NK-92 treated with Interleukin-12 subunit alpha and Interleukin-12 subunit beta, amount 100 ng/mL, for 24 hours (cell line): ENCODE measurements at regions not wholly inside any gene's neighbourhood (a gene's known extent, or its start where the extent isn't known, plus 50 kb on each side); places are given as distances from the start of the nearest gene placed in this dataset.
"Not testable (repeated sequence)": the region's sequence is repeated elsewhere in the genome, so short reads cannot be mapped to it uniquely, and the experiment has no call there.

Source experiments
- DNase-seq: peaks from one replicate; lab custom pipeline; 2025; lab: John Stamatoyannopoulos, UW

DNA sequence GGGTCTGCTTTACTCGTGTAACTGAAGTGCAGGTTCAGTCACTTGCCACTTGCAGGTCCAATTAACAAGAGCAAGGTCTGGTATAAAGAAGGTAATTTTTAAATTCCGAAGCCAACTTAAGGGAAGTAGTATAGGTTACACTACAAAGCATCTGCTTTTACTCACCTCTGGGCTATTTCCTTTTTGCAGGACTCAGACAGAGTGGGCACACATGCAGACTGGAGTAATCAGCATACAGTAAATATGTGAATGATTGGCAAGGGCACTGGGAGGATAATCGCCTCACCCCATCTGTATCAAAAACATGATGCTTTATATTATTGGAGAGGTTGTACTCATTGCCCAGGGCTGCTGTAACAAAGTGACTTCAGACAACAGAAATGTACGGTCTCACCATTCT, 160.1 kb upstream of the CDH5 start:
- DNase-seq = no peak

DNA sequence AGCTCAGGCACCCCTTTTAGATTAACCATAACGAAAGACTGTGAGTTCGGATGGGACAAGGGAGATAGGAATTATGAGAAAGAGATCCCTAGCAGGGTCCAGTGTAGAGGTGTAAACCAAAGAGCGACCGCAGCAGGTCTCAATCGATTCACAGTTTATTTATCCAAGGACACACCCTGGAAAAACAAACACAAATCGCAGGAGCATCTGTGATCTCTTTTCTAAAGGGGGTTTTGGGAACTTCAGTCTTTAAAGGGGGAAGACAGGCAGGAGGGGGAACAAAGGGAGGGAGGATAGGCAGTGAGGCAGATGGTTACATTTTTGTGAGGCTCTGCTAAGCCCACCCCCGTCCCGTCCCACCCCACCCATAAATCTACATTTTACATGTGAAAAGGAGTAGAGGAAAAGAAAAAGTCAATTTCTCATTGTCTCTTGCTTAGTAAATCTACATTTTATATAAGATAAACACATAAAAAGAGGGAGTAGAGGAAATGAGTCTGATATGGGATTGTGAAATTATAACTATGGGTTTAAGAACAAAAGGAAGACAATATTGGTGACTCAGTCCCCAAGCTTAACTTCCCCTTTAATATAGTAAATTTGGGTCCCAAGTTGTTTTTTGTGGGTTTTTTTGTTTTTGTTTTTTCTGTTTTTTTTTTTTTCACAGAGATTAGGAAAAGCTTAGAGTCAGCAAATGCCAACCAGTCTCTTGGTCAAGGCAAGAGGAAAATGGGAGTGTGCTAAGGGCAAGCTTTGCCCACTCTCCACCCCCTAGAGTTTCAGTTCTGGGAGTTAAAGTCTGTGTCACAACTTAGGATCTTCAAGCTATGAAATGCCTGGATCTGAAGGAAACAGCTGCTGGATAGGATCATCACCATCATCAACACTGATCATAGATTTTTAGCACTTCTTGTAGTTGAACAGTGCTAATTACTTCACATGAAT, 160.9 kb upstream of the CDH5 start:
- DNase-seq = no peak

DNA sequence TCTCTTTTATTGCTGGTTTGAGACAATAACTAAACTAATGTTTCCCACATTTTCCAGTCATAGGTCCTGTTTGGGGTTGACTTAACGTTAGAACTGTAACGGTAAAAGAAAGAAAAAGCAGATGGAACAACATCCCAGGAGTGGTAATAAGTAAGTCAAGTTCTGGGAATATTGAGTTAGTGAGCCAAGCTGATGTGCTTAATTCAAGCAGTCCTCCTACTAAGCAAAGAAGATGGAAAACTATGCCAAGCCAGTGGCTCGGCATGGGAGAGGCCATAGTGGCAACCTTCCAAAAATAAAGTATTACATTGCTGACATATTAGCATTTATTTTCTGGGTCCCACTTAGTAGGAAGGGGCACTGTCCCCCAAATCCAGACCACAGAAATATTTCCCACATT, 161.7 kb upstream of the CDH5 start:
- DNase-seq = no peak

DNA sequence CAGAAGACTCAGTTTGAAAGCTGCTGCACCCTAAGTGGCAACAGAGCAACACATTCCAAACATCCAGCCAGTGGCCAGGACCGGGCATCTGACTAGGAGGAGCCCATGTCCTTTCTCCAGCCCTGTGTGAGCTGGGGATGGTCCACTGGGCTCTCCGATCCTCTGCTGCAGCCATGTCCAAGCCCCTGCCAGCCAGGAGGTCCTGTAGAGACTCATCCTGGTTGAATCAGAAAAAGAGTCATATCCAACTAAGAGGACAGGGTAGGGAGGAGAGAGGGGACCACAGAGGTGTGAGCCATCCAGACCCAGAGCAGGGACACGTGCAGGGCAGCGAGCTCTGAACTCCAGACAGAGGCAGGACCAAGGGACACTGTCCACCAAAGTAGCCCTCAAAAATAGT, 163.0 kb upstream of the CDH5 start:
- no peak for DNase-seq

DNA sequence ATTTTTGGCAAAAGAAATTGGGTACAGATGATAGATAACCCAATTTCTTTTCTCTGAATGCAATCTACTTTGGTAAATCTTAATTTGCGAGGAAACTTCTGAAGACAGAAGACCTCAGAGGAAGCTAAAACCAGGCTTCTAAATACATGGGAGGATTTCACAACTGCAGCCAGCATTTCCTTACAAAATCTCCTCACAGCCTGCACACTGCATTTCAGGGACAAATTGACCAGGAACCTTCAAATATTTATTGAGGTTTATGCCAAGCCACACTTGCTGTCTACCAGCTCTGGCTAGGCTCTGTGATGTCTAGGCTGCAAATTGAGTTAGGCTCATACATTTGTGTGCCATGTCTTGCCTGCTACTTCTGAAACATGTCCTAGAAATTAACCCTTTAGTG, 167.3 kb upstream of the CDH5 start:
- DNase-seq = no peak

DNA sequence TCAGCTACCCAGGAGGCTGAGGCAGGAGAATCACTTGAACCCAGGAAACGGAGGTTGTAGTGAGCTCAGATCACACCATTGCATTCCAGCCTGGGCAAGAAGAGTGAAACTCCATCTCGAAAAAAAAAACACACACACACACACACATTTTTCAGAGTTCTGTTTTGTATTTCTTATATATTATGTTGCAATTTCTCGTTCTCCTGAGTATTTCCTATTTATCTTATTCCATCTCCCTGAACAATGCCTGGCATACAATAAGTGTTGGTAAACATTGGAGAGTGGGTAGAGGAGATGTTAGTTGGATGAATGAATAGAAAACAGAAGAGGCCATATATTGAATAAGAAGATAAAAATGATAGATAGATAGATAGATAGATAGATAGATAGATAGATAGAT, 167.8 kb upstream of the CDH5 start:
- DNase-seq = no peak

DNA sequence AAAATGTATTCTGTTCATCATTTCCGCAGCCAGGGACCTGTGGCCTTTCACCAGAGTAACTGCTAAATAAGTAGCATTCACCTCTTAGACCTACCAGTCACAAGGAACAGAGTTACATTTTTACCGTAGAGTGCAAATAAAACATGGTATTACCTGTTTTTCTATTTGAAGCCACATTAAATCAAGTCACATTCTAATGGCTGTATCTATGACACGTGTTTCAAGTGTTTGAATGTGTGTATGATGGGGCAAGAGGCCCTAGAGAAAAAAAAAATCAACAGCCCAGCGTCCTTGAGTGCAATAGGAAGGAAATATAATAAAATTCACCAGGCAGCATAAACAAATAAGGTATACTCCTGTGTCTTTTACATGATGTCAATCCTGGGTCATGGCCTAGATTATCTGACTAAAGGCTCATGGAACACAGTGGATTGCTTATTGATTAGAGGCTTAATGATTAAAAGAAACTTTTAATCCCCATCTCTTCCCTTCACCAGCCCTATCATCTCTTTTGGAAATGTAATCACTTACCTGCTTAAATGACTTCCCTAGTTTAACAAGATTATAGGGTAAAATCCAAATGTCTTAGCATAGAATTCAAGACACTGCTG, 168.7 kb upstream of the CDH5 start:
- no peak for DNase-seq

DNA sequence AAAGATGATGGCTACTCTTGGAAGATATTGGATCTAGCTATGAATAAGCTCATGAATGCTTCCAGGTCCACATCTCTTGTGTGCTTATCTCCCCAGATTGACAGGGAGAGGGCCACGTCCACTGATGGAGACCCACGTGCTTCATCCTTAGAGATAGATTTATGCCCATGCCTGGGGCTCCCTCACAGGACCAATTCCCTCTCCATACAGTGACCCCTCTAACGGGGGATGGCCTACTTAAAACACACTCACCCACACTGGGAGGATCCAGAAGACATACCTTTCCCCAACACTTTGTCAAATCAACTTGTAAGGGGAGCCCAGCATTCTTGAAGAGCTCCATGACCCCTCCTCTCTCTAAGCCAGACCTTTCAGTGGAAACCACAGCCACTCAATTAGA, 169.7 kb upstream of the CDH5 start:
- no peak for DNase-seq

DNA sequence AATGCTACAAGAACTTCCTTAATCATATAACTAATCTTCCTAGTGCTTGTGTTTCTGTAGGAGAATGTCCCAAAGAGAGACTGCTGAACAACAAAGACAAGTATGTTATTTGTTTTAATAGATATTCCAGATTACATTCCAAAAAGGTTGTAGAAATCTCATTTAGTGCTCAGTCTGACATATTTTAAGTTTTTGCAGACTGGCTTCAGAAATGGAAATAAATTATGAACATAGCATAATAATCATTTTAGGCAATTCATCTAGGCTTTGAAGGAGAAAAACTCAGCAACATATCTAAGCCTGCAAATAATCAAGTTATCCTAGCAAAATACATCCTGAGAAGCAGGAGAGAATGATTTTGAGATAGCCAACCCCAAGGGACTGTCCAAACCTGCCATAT, 171.6 kb upstream of the CDH5 start:
- no peak for DNase-seq

DNA sequence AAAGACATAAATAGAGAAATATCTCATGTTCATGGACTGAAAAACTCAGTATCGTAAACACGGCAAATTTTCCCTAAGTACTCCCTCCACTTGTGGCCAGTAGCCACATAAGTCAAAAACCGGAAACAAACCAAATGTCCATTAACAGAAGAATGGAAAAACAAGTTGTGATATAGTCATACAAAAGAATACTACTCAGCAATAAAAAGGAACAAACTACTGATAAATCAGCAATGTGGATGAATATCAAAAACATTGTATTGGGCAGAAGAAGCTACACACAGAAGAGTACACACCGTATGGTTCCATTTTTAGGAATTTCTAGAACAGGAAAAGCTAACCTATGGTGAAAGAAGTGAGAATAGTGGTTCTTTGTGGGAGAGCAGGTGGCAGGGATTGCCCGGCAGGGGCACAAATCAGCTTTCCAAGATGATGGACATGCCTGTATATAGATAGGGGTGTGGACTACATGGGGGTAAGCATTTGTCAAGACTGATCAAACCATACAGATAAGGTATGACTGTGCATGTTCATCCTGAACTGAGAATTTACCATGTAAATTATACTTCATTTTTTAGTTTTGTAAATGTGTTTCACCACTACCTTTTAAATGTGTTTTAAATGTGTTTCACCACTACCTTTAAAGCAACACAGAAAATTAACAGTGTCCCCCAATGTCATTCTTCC, 172.8 kb upstream of the CDH5 start:
- no peak for DNase-seq

DNA sequence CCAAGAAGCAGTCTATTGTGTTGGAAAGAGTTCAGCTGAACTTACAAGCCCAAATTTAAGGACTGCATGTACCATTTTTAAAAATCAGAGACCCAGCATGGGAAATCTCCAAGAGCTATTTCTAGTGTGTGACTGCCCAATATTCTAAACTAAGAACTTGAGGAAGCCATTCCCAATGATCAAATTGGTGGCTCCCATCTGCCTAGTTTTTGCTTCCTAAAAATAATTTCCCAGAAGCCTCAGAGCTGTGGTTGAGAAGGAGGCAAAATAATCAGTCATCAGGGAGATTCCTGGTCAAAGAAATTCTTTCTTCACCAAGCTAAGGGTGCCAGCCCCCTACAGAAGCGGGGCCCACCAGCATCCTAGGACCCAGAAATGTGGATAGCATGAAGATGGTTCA, 176.1 kb upstream of the CDH5 start:
- no peak for DNase-seq

DNA sequence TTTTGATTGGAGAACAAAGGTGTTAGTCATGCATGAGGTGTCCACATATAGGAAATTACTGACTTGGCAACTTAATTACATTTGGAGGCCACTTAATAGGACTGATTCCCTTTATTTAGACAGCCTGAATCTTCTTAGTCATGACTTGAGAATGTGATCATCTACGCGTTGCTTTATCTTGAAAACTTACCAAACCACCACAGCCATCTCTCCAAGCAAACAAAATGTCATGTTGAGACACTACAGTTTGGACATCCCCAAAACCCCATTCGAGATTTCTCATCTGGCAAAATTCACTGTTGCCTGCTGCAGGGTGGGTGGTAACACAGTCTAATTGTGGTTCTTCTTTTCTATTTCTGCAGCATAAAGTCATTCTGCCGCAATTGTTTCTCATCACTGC, 176.5 kb upstream of the CDH5 start:
- DNase-seq = no peak

DNA sequence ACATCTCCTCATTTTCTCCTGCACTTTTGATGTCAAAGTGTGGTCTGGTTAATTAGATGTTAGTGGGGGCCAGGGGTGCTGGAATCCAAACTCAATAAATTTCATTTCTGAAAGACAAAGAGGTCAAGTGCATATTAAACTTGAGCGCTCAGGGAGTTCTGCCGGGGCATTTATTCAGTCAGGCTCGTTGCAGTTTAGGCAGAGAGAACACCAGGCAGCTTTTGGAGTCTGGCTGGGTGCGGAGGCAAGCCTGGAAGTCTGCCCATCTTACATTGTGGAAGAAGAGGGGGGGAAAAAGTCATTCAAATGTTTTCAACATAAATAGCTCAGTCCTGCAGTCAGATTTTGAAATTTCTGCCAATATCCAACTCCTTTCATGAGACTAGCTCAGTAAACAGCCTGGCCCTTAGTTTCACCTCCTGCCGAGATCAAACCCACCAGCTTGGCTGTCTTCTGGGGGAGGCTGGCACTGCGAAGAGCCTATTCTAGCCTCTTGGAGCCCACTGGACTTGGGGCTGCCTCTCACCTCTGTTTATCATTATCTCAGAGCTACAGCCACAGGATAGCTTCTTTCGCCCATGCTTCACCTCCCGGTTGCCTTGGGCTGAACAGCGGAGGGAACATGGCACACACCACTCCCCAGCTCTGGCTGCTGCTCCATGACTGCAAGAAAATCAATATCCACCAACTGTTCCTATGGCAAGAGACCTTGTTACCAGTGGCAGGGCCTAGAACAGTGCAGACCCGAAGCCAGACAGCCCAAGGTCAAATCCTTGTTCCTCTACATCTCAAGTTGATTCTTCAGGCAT, 177.4 kb upstream of the CDH5 start:
- no peak for DNase-seq

DNA sequence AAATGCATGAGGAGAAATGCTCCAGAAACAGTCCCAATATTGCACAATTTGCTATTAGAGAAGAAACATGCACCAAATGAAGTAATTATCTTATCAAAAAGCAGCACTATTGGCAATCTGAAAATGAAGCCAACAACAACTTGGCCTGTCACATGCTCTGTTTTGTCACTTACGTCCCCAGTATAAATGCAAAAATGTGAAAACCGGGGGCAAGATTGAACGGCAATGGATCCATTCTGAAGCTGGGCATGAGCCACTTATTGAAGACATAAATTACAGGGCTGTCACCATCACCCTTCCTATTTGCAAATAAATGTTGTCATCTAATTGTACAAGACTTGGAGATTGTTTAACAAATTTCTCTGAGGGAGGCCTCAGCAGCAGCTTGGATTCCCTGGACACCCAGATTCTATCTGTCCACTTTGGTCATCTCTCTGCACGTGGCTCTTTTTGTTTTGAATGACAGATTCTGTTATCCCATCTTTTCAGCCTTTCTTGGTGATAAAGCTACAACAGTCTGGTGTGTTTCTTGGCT, 180.2 kb upstream of the CDH5 start:
- DNase-seq = no peak

DNA sequence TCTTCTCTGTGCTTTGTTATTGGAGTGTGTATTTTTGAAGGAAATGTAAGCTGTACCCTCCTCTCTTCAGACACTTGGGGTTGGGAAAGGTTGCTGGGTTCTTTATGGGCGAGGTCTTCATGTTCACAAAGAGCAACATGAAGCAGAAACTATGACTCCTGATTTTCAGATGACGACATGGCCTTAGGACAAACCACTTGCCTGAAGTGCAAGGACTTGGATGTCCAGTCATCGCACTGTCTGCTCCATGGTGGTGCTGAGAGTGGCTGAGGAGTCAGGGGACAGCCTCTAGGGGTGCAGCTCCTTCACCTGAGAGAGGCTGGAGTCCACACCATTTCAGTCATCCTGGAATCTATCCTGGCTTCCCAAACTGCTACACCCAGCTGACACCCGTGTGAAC, 183.9 kb upstream of the CDH5 start:
- DNase-seq = no peak

DNA sequence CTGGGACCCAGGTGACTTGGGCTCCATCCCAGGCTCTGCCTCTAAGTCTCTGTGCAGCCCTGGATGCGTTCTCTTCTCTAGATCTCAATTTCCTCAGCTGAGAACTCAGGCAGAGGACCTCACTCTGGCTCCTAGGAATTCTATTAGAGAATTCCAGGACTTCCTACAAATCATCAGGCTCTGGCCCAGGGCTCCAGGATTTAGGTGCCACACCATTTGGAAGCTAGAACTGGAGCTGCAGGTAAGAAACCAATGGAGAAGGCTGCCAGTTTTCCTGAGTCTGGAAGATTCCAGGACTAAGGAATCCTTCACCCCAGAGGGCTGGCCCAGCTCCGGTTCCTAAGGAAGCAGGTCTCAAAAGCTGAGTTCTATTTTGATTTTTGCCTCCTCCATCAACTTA, 189.8 kb upstream of the CDH5 start:
- DNase-seq = no peak

DNA sequence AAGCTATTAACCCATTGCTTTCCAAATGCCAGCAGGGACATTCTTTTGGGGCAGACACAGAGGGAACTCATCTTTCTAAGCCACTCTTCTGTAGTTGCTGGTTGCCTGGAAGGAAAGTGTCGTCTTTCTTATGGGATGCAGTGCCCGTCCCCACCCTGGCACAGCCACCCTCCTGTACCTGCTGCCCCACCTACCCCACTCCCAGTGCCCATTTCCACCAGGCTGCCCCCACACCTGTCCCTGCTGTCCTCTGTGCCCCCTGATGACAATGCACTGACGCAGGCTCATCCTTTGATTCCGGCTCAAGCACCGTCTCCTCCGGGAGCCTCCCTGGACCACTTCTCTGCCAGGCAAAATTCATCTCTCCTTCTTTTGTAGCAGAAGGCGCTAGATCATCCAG, 190.4 kb upstream of the CDH5 start:
- DNase-seq = no peak

DNA sequence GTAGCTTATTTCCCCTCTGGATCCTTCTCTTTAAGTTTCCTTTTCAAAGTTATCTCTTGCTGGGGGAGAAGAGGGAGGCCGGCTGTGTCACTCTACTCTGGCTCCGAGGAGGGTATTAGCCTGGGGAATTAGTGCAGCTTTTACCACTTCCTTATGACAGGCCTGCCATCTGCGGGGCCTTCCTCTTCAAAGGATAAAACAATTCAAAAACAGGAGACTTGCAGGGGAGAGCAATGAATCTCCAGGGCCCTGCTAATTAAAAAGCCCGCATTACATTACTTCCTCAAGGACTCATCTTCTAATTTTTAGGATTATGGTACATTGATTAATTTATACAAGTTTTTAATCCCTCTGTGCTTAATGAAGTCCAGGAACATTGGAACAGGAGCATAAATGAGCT, 190.9 kb upstream of the CDH5 start:
- DNase-seq = no peak

DNA sequence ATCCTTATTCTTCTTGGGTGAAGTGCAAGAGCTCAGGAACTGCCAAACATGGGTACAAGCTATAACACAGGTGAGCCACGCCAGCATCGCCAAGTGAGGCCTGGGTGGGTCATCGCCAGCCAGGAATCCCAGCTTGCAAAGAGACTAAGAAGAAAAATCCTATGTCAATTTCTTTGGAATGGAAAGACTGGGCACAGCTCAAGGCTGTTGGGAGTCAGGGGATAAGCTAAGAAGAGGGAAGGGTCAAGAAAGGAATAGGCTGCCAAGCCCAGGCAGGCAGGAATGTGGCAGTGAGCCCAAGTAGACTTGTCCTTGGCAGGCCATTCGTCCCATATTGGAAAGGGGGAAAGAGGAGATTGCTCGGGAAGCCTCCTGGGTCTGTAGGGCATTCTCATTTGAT, 191.4 kb upstream of the CDH5 start:
- no peak for DNase-seq

DNA sequence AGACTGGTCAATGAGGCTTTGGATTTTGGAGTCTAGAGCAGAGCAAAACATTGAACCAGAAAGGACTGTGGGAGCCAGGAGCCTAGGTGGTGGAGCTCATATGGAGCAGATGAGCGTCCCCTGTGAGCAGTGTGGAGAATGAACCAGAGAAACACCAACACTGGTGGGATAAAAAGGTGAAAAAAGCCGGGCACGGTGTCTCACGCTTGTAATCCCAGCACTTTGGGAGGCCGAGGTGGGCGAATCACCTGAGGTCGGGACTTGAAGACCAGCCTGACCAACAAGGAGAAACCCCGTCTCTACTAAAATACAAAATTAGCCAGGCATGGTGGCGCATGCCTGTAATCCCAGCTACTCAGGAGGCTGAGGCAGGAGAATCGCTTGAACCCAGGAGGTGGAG, 192.7 kb upstream of the CDH5 start:
- not testable (repeated sequence) for DNase-seq

DNA sequence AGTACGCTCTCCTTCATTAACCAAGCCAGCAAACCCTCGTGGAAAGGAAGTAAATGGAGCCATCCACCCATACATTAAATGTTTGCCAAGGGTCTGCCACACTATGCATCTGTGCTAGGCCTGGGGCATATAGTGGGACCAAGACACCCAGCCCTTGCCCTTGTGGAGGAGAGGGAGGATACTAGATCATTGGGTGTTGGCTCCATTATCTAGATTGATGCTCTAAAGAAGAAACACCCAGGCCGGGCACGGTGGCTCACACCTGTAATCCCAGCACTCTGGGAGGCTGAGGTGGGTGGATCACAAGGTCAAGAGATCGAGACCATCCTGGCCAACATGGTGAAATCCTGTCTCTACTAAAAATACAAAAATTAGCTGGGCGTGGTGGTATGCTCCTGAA, 193.3 kb upstream of the CDH5 start:
- not testable (repeated sequence) for DNase-seq

DNA sequence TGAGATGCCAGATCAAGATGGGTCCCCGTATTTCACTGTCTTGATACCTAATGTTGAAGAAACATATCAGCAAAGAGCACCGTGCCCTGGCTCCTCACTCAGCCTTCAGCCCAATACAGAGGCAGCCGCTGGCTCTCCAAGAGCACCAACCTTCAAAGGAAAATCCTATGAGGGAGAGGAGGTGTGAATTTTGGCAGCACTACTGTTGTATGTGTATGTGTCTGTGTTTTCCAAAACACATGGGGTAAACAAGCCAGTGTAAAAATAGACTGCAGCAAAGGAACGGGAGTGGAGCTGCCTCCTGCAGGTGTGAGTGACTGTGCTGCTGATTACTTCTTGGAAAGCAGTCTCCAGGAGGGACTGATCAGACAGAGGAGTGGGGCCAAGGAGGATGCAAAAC, 194.0 kb upstream of the CDH5 start:
- DNase-seq = no peak
